ENCODE measurements at regions not wholly inside any gene's neighbourhood (a gene's known extent, or its start where the extent isn't known, plus 50 kb on each side); places are given as distances from the start of the nearest gene placed in this dataset.

DNA sequence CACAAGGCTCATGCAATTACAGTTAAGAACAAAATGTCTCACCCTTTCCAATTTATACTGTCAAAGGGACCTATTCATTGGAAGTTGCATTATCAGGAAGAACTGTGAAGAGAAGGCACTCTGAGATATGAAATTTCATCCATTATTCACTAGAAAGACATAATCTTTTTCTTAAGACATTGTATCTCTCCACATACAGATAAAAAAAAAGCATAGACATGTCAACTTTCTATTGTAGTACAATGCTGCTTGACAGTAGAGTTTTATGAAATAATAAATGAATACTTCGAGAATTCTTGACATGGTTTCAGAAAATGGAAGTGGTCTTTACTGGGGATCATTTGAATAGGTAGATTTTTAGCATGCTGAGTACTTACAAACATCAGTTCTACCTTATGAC, 545.0 kb downstream of the TMA16 start:
- TF ChIP-seq, protein P1, sequence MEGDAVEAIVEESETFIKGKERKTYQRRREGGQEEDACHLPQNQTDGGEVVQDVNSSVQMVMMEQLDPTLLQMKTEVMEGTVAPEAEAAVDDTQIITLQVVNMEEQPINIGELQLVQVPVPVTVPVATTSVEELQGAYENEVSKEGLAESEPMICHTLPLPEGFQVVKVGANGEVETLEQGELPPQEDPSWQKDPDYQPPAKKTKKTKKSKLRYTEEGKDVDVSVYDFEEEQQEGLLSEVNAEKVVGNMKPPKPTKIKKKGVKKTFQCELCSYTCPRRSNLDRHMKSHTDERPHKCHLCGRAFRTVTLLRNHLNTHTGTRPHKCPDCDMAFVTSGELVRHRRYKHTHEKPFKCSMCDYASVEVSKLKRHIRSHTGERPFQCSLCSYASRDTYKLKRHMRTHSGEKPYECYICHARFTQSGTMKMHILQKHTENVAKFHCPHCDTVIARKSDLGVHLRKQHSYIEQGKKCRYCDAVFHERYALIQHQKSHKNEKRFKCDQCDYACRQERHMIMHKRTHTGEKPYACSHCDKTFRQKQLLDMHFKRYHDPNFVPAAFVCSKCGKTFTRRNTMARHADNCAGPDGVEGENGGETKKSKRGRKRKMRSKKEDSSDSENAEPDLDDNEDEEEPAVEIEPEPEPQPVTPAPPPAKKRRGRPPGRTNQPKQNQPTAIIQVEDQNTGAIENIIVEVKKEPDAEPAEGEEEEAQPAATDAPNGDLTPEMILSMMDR (IDR thresholded peaks at IDR 0.05), result no peak
- TF ChIP-seq ZFX (IDR thresholded peaks at IDR 0.05; ENCODE audit: borderline replicate concordance), result no peak
- H3K27ac ChIP-seq, result no peak overlapping the region

DNA sequence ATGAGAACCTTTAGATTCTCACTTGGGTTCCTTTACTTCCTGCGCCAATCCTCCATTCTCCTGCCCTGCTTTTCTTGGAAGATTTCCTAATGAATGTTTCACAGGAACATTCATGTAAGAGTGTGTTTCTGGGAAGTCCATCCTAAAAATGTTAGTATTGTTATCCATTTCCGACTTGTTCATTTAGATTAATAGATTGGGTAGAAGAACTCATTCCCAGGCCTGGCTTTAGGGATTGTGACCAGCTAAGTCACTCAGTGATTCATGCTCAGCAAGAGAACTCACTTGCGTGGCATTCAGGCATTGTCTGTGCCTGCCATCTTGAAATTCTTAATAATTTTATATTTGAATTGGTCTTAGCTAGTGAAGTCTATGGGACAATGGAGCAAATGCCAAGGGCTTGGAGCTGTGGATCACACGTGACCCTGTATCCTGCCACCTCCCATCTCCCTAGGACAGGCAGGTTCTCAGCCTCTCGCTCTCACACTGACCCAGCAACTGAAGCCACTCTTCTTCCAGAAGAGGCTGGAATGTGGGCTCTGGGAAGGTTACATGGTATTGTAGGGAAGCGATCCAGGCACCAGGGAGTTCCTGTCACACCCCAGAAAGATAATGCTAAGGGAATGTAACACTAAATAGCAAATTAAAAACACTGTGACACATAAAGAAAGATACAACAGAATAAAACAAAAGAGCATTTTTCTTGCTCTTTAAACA, 562.1 kb downstream of the TMA16 start:
- H3K27ac ChIP-seq, result no peak overlapping the region
- TF ChIP-seq, protein P1 (IDR thresholded peaks at IDR 0.05), result no peak
- TF ChIP-seq ZFX (IDR thresholded peaks at IDR 0.05; ENCODE audit: borderline replicate concordance), result no peak

DNA sequence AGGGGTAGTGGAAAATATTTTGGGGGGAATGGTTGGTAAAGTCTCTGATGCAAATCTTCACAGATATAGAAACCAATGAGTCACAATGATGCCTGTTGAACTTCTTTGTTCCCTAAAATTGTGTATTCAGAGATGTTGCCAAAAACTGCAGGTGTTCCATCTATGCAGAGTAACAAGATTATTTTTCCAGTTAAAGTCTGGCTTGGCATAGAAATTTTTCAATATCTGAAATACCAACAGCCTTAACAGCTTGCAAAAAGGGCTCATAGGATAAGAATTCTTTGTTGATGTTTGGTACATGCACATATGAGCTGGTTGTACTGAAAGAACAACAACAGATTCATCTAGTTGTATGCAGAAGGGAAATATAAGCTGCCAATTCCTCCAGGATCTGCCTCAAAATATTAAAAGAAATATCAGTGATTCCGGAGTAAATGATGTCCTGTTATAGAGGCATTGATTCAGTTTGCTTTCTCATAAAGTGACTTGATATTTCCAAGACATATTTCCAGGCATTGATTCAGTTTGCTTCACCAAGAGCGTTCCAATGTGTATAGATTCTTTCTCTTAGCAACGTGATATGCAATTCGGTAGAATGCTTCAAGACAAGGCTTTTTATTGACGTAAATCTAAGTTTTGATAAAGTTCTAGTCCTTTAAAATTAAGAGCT, 564.4 kb downstream of the TMA16 start:
- H3K27ac ChIP-seq, result no peak overlapping the region
- TF ChIP-seq ZFX (IDR thresholded peaks at IDR 0.05; ENCODE audit: borderline replicate concordance), result no peak
- TF ChIP-seq, protein P1 (IDR thresholded peaks at IDR 0.05), result no peak

DNA sequence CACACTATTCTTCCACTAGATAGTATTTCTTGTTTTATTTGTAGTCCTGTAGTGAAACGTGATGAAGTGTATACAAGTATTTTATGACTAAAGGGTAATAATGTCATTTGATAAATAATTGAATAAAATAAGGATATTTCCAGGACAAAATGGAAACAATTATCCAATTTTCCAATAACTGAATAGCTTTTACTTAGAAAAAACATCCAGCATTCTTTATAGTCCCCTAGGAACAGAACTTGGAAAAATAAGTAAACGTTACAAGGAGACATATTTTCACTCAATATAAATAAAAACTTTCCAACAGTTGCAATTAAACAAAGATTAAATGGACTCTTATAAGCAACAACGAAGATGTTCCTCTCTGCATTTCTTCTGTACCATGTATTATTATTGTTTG, 566.0 kb downstream of the TMA16 start:
- no peak overlapping the region for H3K27ac ChIP-seq
- TF ChIP-seq, protein P1 (IDR thresholded peaks at IDR 0.05), result no peak
- TF ChIP-seq ZFX (IDR thresholded peaks at IDR 0.05; ENCODE audit: borderline replicate concordance), result no peak

DNA sequence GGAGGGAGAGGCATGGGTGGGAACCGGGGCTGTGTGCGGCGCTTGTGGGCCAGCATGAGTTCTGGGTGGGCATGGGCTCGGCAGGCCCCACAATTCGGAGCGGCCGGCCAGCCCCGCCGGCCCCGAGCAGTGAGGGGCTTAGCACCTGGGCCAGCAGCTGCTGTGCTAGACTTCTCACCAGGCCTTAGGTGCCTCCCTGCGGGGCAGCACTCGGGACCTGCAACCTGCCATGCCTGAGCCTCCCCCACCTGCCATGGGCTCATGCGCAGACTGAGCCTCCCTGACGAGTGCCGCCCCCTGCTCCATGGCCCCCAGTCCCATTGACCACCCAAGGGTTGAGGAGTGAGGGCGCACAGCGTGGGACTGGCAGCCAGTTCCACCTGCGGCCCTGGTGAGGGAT, 573.9 kb downstream of the TMA16 start:
- TF ChIP-seq ZFX (IDR thresholded peaks at IDR 0.05; ENCODE audit: borderline replicate concordance), result no peak
- TF ChIP-seq, protein P1 (IDR thresholded peaks at IDR 0.05), result no peak
- no peak overlapping the region for H3K27ac ChIP-seq

DNA sequence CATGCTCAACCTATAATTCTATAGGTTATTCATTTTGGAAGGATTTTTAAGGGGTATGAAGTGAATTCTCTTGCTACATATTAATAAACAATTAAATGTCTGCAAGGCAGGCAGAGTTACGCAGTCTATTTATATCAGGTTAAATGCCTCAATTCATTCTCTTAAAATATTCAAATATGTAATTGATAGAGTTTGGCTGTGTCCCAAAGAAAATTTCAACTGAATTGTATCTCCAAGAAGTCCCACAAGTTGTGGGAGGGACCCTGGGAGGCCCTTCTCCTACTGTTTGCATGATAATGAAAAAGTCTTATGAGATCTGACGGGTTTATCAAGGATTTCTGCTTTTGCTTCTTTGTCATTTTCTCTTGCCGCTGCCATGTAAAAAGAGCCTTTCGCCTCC, 576.1 kb downstream of the TMA16 start:
- no peak for TF ChIP-seq ZFX (IDR thresholded peaks at IDR 0.05; ENCODE audit: borderline replicate concordance)
- TF ChIP-seq, protein P1 (IDR thresholded peaks at IDR 0.05), result no peak
- no peak overlapping the region for H3K27ac ChIP-seq

DNA sequence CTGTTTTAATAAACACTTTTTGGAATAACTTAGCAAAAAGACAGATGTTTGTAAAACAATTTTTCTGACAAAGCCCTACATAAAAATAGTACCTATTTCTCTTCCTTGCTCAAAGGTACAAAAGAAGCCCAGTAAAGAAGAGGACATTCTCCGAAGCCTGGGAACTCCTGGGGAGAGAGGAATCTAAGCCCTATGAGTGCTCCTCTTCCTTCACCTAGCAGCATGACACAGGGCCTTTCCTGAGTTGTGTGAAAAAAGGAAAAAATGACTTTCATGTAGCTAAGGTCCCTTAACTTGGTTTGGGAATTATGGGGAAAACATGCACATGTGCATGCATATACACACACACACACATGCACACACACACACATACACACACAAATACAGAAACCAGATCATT, 586.9 kb downstream of the TMA16 start:
- H3K27ac ChIP-seq, result no peak overlapping the region
- TF ChIP-seq, protein P1 (IDR thresholded peaks at IDR 0.05), result no peak
- TF ChIP-seq ZFX (IDR thresholded peaks at IDR 0.05; ENCODE audit: borderline replicate concordance), result no peak

Data from 22Rv1 (cell line).